ENCODE measurements at regions not wholly inside any gene's neighbourhood (a gene's known extent, or its start where the extent isn't known, plus 50 kb on each side); places are given as distances from the start of the nearest gene placed in this dataset.

- DNase-seq = no peak
Measured at GRCh38 chr18:56128153-56128791, 510.1 kb downstream of the TXNL1 start.

GRCh38 chr18:56127322-56128099 lies 510.9 kb downstream of the TXNL1 start:
- DNase-seq = no peak

GRCh38 chr18:56124186-56124585 lies 514.2 kb downstream of the TXNL1 start:
- DNase-seq = no peak

- DNase-seq = no peak
Measured at GRCh38 chr18:56121669-56122068, 516.7 kb downstream of the TXNL1 start.

GRCh38 chr18:56120782-56121181 lies 517.6 kb downstream of the TXNL1 start:
- no peak for DNase-seq

- no peak for DNase-seq
Measured at GRCh38 chr18:56119681-56120080, 518.7 kb downstream of the TXNL1 start.

- no peak for DNase-seq
Measured at GRCh38 chr18:56118422-56118821, 520.0 kb downstream of the TXNL1 start.

- no peak for DNase-seq
Measured at GRCh38 chr18:56115071-56116015, 523.0 kb downstream of the TXNL1 start.

GRCh38 chr18:56112984-56113383 lies 525.0 kb upstream of the TCF4 start:
- no peak for DNase-seq

- DNase-seq = no peak
Measured at GRCh38 chr18:56112013-56112749, 524.2 kb upstream of the TCF4 start.

- DNase-seq = no peak
Measured at GRCh38 chr18:56109757-56110156, 521.8 kb upstream of the TCF4 start.

GRCh38 chr18:56108478-56109367 lies 520.7 kb upstream of the TCF4 start:
- DNase-seq = no peak

- no peak for DNase-seq
Measured at GRCh38 chr18:56107821-56108477, 520.0 kb upstream of the TCF4 start.

GRCh38 chr18:56100090-56100722 lies 512.2 kb upstream of the TCF4 start:
- DNase-seq = peak in 1 of 51 donors; percentile 3

GRCh38 chr18:56097621-56098020 lies 509.6 kb upstream of the TCF4 start:
- DNase-seq = no peak

- DNase-seq = no peak
Measured at GRCh38 chr18:56096861-56097260, 508.9 kb upstream of the TCF4 start.

GRCh38 chr18:56089612-56090258 lies 501.7 kb upstream of the TCF4 start:
- no peak for DNase-seq

- no peak for DNase-seq
Measured at GRCh38 chr18:56086786-56087185, 498.8 kb upstream of the TCF4 start.

- DNase-seq = no peak
Measured at GRCh38 chr18:56086176-56086575, 498.2 kb upstream of the TCF4 start.

Data from hypothalamus (tissue), 51 donors.